Neural cell (in vitro differentiated cells): ENCODE measurements at regions not wholly inside any gene's neighbourhood (a gene's known extent, or its start where the extent isn't known, plus 50 kb on each side); places are given as distances from the start of the nearest gene placed in this dataset.

ENCODE experiments used
- H2AFZ ChIP-seq: fragments of 200-600, 300-800 bp; sonication (generic), shearing (Covaris generic); 2 replicates; pipeline ENCODE4 v1.6.0; 2014; ENCODE audit warnings: low read depth, mild to moderate bottlenecking, antibody characterized with exemption, low read length, moderate library complexity
- H3F3A ChIP-seq: fragments of 200-600 bp; shearing (Covaris generic); 2 replicates; pipeline ENCODE4 v1.6.1; 2016; ENCODE audit warnings: mild to moderate bottlenecking, moderate library complexity, mixed read lengths, antibody characterized with exemption, low read length; ENCODE audit not compliant: insufficient read depth, poor library complexity, severe bottlenecking
- H3K27ac ChIP-seq: fragments of 200-600, 300-800 bp; sonication (generic), shearing (Covaris generic); 2 replicates; pipeline ENCODE4 v1.5.1; 2014; ENCODE audit warnings: mild to moderate bottlenecking, low read length, moderate library complexity
- H3K27me3 ChIP-seq: fragments of 300-800, 200-600 bp; sonication (generic), shearing (Covaris generic); 2 replicates; pipeline ENCODE4 v1.6.0; 2014; ENCODE audit warnings: mild to moderate bottlenecking, low read depth, low read length, moderate library complexity; ENCODE audit not compliant: insufficient read depth
- H3K36me3 ChIP-seq: fragments of 300-800, 200-600 bp; sonication (generic), shearing (Covaris generic); 2 replicates; pipeline ENCODE4 v1.5.1; 2014; ENCODE audit warnings: mild to moderate bottlenecking, antibody characterized with exemption, low read length, moderate library complexity; ENCODE audit not compliant: insufficient read depth
- H3K4me2 ChIP-seq: fragments of 300-800, 200-600 bp; sonication (generic), shearing (Covaris generic); 2 replicates; pipeline ENCODE4 v1.6.0; 2014; ENCODE audit warnings: mild to moderate bottlenecking, low read length
- H3K4me3 ChIP-seq: fragments of 300-800, 200-600 bp; sonication (generic), shearing (Covaris generic); 2 replicates; pipeline ENCODE4 v1.5.1; 2014; ENCODE audit warnings: mild to moderate bottlenecking, low read length, moderate library complexity
- H3K79me2 ChIP-seq: fragments of 200-600 bp; shearing (Covaris generic); replicated peaks from 2 replicates; pipeline ENCODE4 v1.6.0; 2014; ENCODE audit warnings: mild to moderate bottlenecking, low read length, moderate library complexity; ENCODE audit not compliant: insufficient read depth
- H3K9ac ChIP-seq: fragments of 300-800, 200-600 bp; sonication (generic), shearing (Covaris generic); 2 replicates; pipeline ENCODE4 v1.6.1; 2016; ENCODE audit warnings: mild to moderate bottlenecking, low read length, mixed read lengths
- H3K9me2 ChIP-seq: fragments of 200-600 bp; shearing (Covaris generic); 2 replicates; pipeline ENCODE4 v1.6.1; 2016; ENCODE audit warnings: mild to moderate bottlenecking, low read length, mixed read lengths; ENCODE audit not compliant: insufficient read depth
- H3K9me3 ChIP-seq: fragments of 200-600, 300-800 bp; sonication (generic), shearing (Covaris generic); 2 replicates; pipeline ENCODE4 v1.6.1; 2016; ENCODE audit warnings: mild to moderate bottlenecking, mixed run types, low read length, moderate library complexity, mixed read lengths
- H4K20me1 ChIP-seq: fragments of 200-600 bp; shearing (Covaris generic); 2 replicates; pipeline ENCODE4 v1.6.1; 2016; ENCODE audit warnings: mild to moderate bottlenecking, mixed run types; ENCODE audit not compliant: insufficient read depth
- CTCF ChIP-seq: fragments of 450-650 bp; IDR thresholded peaks from 2 replicates; pipeline ENCODE4 v1.5.1; 2014; ENCODE audit warnings: antibody characterized with exemption, mild to moderate bottlenecking, moderate library complexity; ENCODE audit not compliant: poor library complexity, severe bottlenecking
- EP300 ChIP-seq: fragments of 450-650 bp; conservative IDR thresholded peaks from 2 replicates; pipeline ENCODE4 v1.6.1; 2014; ENCODE audit warnings: antibody characterized with exemption, mild to moderate bottlenecking, moderate library complexity; ENCODE audit not compliant: poor library complexity, severe bottlenecking
- EZH2 ChIP-seq: fragments of 200-600, 300-800 bp; shearing (Covaris generic), sonication (generic); IDR thresholded peaks from 2 replicates; pipeline ENCODE4 v1.6.1; 2014; ENCODE audit warnings: antibody characterized with exemption, low read length, borderline replicate concordance, mild to moderate bottlenecking; ENCODE audit not compliant: insufficient read depth, poor library complexity, severe bottlenecking
- MXI1 ChIP-seq: fragments of 450-650 bp; conservative IDR thresholded peaks from 2 replicates; pipeline ENCODE4 v1.6.1; 2014; ENCODE audit warnings: antibody characterized with exemption, mild to moderate bottlenecking; ENCODE audit not compliant: poor library complexity, severe bottlenecking
- POLR2AphosphoS5 ChIP-seq: IDR thresholded peaks from 2 replicates; pipeline ENCODE4 v1.6.1; 2012
- RAD21 ChIP-seq: fragments of 450-650 bp; conservative IDR thresholded peaks from 2 replicates; pipeline ENCODE4 v1.6.1; 2014; ENCODE audit warnings: antibody characterized with exemption, mild to moderate bottlenecking, moderate library complexity
- REST ChIP-seq: IDR thresholded peaks from 2 replicates; pipeline ENCODE4 v1.6.1; 2012; ENCODE audit warnings: borderline replicate concordance
- SMC3 ChIP-seq: fragments of 450-650 bp; conservative IDR thresholded peaks from 2 replicates; pipeline ENCODE4 v1.6.1; 2014; ENCODE audit warnings: antibody characterized with exemption, mild to moderate bottlenecking, moderate library complexity; ENCODE audit not compliant: poor library complexity
- TAF1 ChIP-seq: IDR thresholded peaks from 2 replicates; pipeline ENCODE4 v1.6.1; 2012; ENCODE audit warnings: low read depth

- peaks cover 13% of the 10 kb centered on the region for H3K27me3 ChIP-seq
- no peaks in the 10 kb centered on the region for H3K36me3 ChIP-seq
- no peak overlapping the region for H3K4me2 ChIP-seq
- no peaks in the 10 kb centered on the region for H3K79me2 ChIP-seq
- H3K9me3 ChIP-seq: no peaks in the 10 kb centered on the region
- H3K9me2 ChIP-seq: no peaks in the 10 kb centered on the region
- no peak overlapping the region for H2AFZ ChIP-seq
- TF ChIP-seq CTCF (no peak), REST (no peak)
- no peaks in the 10 kb centered on the region for H4K20me1 ChIP-seq
- H3K27ac ChIP-seq: no peak overlapping the region
- H3K4me3 ChIP-seq: no peak overlapping the region
- H3K9ac ChIP-seq: no peak overlapping the region
- no peaks in the 10 kb centered on the region for H3F3A ChIP-seq
Measured at GRCh38 chr4:1531683-1532548, 125.7 kb upstream of the NKX1-1 start.

GRCh38 chr4:1530356-1530755, 124.1 kb upstream of the NKX1-1 start:
- Histone ChIP-seq H3K4me2 (no peak overlapping the region), H3K27me3 (peaks cover 13% of the 10 kb centered on the region), H3K9me3 (peaks cover 4% of the 10 kb centered on the region), H3K4me3 (no peak overlapping the region), H3K79me2 (no peaks in the 10 kb centered on the region), H3K9me2 (no peaks in the 10 kb centered on the region), H3F3A (no peaks in the 10 kb centered on the region), H2AFZ (no peak overlapping the region), H4K20me1 (no peaks in the 10 kb centered on the region), H3K9ac (no peak overlapping the region), H3K27ac (no peak overlapping the region), H3K36me3 (no peaks in the 10 kb centered on the region)
- TF ChIP-seq EZH2: no peak
- TF ChIP-seq RAD21: no peak
- TF ChIP-seq MXI1: no peak
- TF ChIP-seq SMC3: no peak
- TF ChIP-seq CTCF: no peak
- no peak for TF ChIP-seq TAF1
- TF ChIP-seq REST: no peak
- TF ChIP-seq EP300: no peak
- no peak for TF ChIP-seq POLR2AphosphoS5
